NOMO-1 (cell line): ENCODE measurements at regions not wholly inside any gene's neighbourhood (a gene's known extent, or its start where the extent isn't known, plus 50 kb on each side); places are given as distances from the start of the nearest gene placed in this dataset.
A peak's percentile ranks its signal among the peaks of the same experiment; 100 is the strongest.
"Not testable (repeated sequence)": the region's sequence is repeated elsewhere in the genome, so short reads cannot be mapped to it uniquely, and the experiment has no call there.

Experiments used
- DNase-seq, 2 experiments: peaks; one replicate each; lab custom pipeline; 2025; ENCODE audit not compliant: unreplicated experiment in 2 of 2; lab: John Stamatoyannopoulos, UW

DNA sequence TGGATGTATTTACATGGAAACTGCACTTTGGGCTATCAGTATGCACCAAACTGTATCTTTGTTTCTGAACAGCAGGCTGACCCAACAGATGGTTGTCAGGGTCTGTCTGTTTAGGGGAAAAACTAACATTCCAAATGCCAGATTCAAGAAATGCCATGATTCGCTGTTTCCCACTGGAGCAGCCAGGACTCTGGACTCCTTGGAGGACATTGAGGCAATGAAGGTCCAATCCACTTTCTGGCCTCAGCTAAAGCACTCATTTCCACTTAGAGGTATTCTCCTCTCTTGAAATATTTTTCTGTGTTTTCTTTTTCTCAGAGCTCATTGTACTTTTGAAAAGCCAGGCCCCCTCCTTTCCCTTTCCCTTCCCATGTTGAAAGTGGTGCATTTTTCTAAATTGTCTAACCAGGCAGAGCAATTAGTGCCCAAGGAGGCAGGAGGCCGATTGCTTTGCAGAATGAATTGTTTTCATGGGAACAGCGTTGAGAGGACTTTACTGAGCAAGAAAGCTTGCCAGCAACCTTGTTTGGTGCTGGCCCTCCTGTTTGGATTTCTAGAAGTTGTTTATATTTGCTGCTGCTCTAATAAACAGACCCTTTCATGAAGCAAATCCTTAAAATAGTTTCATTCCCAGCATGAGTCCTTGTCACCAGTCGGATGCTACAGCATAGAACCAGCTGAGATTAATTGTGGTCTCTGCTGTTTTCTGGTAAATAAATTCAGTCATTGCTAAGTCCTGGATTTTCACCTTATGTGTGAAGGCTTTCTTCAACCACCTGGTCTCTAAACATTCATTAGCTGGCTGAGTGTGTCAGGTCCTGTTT, 132.8 kb upstream of the TAF11L2 start:
- DNase-seq: no peak

DNA sequence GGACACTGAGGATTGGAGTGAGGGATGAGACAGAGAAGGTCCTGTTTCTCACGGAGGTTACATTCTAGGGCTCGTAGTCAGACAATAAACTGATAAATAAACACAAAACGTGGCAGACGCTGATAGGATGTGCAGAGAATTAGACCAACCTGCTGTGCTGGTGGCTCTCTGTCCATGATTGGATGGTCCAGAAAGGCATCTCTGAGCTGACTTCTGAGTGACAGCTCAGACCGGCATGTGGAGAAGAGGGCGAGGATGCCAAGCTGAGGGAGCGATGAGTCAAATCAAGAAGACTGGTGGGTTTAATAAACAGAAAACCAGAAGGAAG, 132.3 kb upstream of the TAF11L2 start:
- DNase-seq: no peak

DNA sequence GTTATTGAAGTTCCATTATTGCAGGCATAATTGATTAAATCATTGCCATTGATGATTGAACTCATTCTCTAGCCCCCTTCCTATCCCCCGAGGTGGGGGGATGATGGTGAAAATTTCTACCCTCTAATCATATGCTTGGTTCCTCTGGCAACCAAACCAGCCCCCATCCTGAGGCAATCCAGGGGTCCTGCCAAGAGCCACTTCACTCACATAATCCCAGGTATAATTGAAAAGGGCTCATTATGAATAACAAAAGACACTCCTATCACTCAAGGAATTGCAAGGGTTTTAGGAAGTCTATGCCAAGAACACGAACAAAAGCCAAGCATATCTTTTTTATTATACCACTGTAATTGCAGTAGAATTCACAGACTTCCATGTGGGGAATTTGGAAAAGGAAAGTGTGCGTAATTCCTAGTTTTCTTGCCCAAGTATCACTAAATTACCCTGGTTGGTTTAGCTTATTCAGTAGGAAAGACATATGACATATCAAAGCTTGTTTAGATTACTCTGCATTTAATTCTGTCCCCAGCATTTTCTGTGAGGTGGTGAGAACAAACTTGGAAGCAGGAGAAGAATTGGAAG, 130.7 kb upstream of the TAF11L2 start:
- no peak for DNase-seq

DNA sequence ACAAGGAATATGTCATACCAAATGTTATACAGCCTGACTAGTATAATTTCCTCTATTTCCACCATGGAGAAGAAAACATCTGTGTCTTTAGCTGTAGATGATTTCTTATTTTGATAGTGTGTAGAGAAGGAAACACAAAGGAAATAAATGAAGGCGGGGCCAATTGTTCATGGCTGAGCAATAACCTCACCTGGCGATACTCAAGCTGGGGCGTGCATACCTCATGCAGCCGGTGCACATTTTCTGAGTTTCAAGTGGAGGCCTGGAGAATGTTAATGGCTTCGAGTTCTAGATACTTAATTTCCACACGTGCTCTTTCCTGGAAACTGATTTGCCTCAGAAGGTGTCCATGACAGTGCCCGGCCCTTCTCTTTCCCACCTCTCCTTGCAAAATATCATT, 127.4 kb upstream of the TAF11L2 start:
- no peak for DNase-seq

DNA sequence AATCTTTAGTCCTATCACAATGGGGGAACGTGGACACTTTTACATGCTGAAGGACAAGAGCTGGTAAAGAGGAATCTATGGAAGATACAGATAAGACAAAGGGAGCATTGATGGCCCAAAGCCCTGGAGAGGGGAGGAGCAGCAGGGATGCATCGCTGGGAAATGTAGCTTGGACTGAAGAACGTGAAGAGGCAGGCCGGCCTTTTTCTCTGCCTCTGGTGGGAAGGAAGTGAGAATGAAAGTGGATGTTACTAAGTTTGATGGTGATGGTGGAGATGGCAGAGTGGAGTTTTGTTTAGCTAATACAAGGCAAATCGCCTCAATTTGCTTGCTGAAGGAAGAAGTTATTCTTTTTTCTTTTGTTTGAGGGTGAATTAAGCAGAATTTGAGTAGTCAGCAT, 124.6 kb upstream of the TAF11L2 start:
- DNase-seq: peak; percentile 61 to 62

DNA sequence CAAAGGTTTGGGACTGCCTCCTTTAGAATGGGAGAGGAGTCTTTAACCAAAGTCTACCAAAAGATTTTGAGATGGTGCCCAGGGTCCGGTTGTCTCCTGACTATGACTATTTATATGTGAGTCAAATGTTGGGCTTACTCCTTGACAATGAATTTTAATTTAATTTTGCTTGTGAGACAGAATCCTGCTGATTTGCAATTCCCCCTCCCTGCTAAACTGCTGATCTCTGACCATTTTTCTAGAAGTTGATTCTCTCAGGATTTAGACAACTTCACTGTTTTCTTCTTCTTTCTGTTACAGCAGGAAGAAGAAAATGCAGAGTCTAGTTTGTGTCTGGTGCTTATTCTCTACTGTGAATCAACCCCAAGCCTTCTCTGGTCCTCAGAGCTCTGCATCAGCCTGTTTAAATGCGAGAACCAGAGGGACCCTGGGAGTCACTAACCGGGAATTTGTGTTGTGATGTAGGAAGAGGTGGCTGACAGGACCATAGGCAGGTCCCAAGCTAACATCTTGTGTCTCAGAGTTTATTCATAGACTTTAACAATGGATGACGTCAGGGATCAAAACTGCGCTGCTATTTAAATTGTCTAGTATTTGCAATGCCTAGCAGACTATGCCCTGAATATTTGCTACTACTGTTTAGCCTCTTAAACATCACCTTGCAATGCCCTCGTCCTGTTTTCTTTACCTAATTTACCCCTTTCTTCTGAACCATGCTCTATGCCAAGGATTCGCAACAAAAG, 124.0 kb upstream of the TAF11L2 start:
- DNase-seq: no peak

DNA sequence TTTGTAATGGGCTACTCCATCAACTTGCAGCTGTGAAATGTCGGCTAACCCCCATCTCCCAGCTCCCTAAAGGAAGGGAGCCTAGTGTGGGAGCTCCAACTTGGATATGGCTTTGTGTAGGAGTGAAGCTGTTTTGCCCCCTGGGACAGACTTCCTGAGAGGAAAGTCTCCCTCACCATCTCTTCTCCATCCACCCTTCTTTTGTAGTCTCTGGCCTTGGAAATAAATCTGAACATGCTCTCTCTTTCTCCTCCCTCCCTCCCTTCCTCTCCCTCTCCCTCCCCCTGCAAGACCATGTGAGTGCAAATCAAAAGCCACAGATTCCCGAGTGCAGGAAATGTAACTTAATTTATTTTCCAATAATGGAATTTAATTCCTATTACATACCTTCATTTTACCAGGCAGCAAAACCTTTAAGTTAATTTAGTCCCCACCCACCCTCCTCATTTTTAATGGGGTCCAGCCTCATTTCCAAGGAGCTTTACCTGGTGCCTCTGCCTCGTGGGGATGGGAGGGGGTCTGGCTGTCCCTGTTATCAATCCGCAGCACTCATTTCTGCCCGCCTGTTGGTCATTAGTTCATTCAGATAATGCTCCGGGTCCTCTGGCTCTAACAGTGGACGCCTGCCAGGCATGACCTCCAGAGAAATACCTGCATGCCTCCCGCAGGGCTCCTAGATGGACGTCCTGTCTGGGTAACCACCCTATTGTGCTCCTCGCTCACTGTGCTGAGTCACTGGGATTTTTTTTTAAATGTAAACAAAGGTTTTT, 122.9 kb upstream of the TAF11L2 start:
- DNase-seq: no peak

DNA sequence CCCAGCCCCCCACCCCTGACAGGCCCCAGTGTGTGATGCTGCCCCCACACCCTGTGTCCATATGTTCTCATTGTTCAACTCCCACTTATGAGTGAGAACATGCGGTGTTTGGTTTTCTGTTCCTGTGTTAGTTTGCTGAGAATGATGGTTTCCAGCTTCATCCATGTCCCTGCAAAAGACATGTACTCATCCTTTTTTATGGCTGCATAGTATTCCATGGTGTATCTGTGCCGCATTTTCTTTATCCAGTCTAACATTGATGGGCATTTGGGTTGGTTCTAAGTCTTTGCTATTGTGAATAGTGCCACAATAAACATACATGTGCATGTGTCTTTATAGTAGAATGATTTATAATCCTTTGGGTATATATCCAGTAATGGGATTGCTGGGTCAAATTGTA, 122.1 kb upstream of the TAF11L2 start:
- not testable (repeated sequence) for DNase-seq

DNA sequence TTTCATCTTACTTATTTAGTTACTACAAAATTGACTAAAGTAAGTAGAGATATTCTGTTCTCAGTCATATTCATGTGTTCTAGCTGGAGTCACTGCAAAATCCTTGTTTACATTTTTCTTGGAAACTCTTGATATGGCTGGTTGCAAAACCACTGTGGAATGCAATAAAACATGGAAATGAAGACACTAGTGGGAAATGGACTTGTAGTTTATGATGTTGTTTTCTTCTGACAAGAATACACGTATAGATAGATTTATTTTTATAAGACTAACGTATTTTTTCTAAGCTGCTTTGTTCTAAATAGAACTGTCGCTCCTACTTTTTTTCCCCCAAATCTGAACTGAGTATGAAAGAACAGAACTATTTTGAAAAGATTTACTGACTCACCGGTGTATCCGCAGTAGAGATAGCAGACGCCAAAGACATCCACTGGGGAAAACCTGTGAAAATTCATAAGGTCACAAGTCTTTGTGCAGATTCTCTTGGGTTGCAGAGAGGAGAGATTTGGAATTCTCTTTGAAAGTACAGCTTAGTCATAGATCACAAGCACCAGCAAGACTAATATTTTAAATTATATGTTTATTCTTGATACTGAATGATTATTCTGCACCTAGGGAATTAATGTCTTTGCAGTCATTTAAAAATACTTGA, 119.6 kb upstream of the TAF11L2 start:
- DNase-seq: no peak

DNA sequence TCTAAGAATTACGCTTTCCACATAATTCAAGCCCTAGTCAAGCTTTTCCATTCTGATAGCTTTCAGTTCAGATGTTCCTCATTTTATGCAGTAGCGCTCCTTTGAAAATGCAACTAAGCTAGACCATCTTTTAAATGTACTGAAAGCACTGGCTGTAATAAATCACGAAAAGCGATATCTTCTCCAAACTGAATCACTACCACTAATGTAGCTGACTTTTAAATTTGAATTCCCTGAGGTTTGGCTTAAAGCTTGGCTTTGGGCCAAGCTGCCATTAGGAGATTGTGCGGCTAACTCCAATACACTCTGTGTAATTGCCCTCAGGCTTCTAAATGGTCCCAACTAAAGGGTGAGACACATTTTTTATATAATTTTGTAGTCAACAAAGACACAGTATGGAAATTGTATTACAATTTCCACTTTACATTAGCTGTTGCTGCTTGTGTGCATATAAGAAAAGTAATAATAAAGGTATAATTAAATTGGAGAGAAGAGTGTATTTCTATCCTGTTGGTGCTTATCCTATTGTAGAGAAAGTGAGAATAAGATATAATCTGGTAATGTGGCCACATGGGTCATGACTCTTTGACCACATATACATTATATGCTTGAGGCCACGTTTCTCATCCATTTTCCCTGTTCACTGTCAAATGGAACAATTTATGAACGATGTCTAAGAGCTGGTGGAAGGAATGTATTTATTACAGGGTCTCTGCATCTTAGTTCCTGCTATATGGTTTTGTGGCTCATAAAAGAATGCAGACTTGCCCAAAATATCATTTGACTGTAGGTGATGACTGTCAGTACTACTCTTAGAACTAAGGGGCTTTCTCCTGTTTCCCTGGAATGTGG, 118.7 kb upstream of the TAF11L2 start:
- peak; percentile 45 to 84 for DNase-seq

DNA sequence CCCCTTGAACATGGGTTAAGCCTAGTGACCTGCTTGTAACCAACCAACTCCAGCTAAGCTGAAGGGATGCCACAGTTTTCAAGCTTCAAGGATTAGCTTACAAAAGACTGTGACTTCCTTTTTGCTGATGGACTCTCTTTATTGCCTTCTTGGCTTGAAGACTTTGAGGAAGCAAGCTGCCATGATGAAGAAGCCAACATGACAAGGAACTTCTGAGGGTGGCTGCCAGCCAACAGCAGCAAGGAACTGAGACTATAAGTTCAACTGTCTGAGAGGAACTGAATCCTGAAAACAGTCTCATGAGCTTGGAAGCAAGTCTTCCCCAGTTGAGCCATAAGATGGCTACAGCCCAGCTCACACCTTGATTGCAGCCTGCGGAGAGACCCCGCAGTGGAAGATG, 116.1 kb upstream of the TAF11L2 start:
- DNase-seq: peak; percentile 88 to 100

DNA sequence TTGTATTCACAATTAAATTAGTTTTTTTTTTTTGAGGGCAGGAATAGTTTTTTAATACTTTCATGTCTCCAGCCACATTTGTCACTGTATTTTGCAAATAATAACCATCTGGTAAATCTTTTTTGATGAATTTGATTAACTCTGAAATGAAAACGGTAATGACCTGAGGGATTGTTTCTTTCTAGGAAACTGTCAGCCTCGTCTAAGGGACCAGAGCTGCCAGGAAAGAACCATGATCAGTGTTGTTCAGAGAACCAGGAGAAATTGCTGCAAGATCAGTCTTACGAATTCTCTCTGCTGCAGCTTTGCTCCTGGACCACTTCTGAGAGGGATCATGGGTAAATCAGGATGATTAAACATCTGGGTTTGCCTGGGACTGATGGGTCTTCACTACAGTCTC, 114.5 kb upstream of the TAF11L2 start:
- no peak for DNase-seq

DNA sequence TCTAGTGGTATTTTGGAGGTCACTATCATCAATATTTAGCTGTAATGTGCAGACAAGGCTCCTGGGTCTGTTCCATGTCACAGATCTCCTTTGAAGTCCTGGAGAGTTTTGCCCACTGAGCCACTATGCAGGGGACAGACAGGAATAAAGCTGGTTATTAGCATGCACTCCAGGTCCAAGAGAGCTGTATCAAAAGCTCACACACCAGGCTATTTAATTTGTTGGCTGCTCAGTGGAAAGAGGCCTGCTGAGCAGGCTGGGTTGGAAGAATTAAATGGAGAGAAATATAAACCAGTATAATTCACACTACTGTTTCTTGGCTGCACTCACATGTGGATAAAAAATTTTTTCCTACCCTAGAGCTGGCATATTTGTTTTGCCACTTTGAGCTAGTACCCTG, 113.8 kb upstream of the TAF11L2 start:
- DNase-seq: no peak

DNA sequence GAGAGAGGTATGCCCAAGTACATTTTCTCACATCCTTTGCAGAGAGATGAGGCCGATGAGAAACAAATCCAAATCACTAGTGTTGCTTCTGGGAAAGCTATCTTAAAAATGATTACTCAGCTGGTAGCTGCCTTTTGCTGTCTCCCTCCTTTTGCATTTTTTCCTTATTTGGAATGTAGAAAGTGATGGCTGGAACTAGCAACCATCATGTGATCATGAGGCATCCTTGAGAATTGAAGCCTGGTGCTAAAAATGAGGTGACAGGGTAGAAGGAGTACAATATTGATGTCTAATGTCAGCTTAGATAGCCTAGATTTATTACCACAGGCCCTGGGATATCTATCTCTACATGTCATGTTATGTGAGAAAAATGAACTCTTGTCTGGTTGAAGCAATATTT, 109.3 kb upstream of the TAF11L2 start:
- no peak for DNase-seq

DNA sequence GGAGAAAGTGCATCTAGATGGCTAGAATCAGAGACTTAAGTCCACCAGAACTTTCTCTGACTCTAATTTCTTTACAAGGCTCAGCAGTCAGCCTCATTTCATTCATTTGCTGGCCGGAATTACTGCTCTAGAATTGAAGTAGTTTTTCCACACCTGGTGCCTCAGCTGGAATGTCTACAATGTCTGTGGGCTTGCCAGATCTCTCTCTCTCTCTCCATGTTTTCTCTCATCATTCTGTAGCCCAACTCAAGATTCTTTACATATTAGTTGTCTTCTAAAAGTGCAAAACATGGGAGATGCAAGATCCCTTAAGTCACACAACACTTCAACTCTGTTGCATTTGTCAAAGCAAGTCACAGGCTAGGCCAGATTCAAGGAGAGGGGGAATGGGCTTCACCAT, 103.9 kb upstream of the TAF11L2 start:
- no peak for DNase-seq

DNA sequence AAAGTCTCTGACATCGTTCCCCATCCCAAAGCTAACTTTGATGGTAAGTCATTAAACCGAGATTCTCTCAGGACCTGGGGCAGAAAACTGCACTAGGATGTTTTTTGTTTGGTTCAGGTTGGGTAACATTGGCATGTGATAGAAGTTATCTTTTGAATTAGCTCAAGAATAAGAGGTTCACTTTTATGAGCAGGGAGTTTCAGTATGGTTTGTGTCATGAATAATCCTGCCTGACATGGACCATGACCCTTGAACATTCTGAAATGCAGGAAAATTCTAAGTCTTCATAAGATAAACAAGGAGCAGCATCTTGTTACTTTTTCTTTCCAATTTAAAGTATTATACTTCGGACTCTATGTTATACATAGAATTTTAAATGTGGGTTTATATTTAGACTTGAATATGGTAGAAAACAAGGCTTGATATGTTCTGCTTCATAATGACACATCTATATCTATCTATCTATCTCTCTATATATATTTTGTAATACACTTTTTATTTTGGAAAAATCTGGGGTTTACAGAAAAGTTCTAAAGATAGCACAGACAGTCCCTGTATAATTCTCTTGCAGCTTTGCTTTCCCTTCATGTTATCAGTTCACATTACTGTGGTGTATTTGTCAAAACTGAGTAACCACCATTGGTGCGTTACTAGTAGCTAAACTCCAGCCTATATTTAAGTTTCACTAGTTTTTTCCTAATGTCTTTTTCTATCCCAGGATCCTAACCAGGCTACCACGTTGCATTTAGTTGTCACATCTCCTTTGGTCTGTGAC, 102.7 kb upstream of the TAF11L2 start:
- DNase-seq: no peak

DNA sequence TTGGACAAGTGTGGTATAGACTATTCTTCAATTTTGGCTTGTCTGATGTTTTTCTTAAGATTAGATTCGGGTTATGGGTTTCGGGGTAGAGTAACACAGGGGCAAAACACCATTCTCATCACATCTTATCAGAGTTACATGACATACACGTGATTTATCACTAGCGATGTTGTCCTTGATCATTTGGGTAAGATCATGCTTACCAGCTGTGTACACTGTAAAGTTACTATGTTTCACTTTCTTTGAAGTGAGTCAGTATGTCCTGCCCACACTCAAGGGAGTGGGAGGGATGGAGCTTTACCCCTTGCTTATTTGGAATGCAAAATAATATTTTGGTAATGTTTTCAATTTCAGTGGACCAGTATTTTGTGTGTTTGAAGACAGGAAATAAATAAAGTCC, 101.8 kb upstream of the TAF11L2 start:
- DNase-seq: no peak

DNA sequence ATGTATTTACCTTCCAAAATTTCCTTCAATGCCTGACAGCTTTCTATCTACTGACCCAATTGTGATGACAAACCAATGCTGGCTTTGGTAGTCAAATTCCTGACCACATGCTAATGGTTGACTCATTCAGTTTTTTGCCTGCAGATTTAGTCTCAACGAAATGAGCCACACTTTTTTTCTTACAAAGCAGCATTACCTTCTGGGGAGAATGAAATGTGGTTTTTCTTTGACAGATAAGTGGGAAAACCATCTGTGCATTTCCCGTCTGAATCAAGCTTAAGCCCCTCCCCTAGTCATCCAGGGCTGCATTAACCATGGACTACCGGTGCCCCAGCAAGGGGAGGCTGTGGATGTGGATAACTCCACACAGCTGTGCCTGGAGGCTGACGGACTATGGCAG, 99.6 kb upstream of the TAF11L2 start:
- peak; percentile 31 to 59 for DNase-seq
